ENCODE measurements at regions not wholly inside any gene's neighbourhood (a gene's known extent, or its start where the extent isn't known, plus 50 kb on each side); places are given as distances from the start of the nearest gene placed in this dataset.

GRCh38 chr6:145086197-145086596 lies 649.1 kb downstream of the EPM2A start:
- TF ChIP-seq CTCF (IDR thresholded peaks at IDR 0.05; ENCODE audit: low read length) = no peak
- TF ChIP-seq EZH2 (IDR thresholded peaks at IDR 0.05; ENCODE audit: borderline replicate concordance, low read length) = no peak

Data from OCI-LY1 (cell line).